Activated T-cell treated with anti-CD3 and anti-CD28 coated beads, Interleukin-2, amount 50 U/mL, for 24 hours (primary cell): ENCODE measurements at regions not wholly inside any gene's neighbourhood (a gene's known extent, or its start where the extent isn't known, plus 50 kb on each side); places are given as distances from the start of the nearest gene placed in this dataset.

Experiments
- DNase-seq: peaks from one replicate; pipeline ENCODE4 v3.0.0-alpha.2; 2020
- H3K27ac Mint-ChIP-seq: 2 replicates; pipeline ENCODE4 v1.8.0; 2020; ENCODE audit warnings: mild to moderate bottlenecking, mixed read lengths
- H3K27me3 Mint-ChIP-seq: 2 replicates; pipeline ENCODE4 v1.8.0; 2020; ENCODE audit warnings: mixed read lengths
- H3K36me3 Mint-ChIP-seq: 2 replicates; pipeline ENCODE4 v1.8.0; 2020; ENCODE audit warnings: low read depth, mixed read lengths
- H3K4me1 Mint-ChIP-seq: 2 replicates; pipeline ENCODE4 v1.8.0; 2020; ENCODE audit warnings: low read depth, mixed read lengths
- H3K4me3 Mint-ChIP-seq: 2 replicates; pipeline ENCODE4 v1.8.0; 2020; ENCODE audit warnings: mild to moderate bottlenecking, moderate library complexity, mixed read lengths
- H3K9me3 Mint-ChIP-seq: 2 replicates; pipeline ENCODE4 v1.8.0; 2020; ENCODE audit warnings: mixed read lengths

GRCh38 chr6:100103931-100104330, 109.9 kb upstream of the MCHR2 start:
- Mint-ChIP-seq H3K4me3 (no peak overlapping the region), H3K27ac (no peak overlapping the region), H3K9me3 (no peaks in the 10 kb centered on the region), H3K27me3 (peaks cover 23% of the 10 kb centered on the region), H3K4me1 (no peaks in the 10 kb centered on the region), H3K36me3 (no peaks in the 10 kb centered on the region)
- DNase-seq: no peak

- Mint-ChIP-seq H3K9me3 (no peaks in the 10 kb centered on the region), H3K27ac (no peak overlapping the region), H3K4me3 (no peak overlapping the region), H3K36me3 (no peaks in the 10 kb centered on the region), H3K4me1 (no peaks in the 10 kb centered on the region), H3K27me3 (peaks cover 23% of the 10 kb centered on the region)
- no peak for DNase-seq
Observed at GRCh38 chr6:100103194-100103593, 109.2 kb upstream of the MCHR2 start.

DNA sequence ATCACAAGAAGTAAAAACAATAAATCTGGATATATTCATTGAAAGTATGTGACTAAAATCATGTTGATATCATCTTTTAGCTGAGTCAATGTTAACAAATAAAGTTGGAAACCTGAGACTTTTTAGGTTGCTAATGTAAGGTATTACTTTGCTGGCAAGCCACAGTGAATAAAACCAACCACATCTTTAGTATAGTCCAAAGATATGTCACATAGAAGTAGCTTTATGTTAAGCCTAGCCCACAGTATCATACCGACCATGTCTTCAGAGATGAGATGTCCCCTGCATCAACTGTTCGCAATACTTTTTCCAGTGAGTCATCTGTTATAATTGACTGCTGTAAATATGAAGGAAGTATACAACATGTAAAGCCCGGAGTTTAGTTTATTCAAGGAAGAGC, 107.6 kb upstream of the MCHR2 start:
- no peak for DNase-seq
- Mint-ChIP-seq H3K36me3 (no peaks in the 10 kb centered on the region), H3K27me3 (peaks cover 21% of the 10 kb centered on the region), H3K27ac (no peak overlapping the region), H3K4me3 (no peak overlapping the region), H3K4me1 (no peaks in the 10 kb centered on the region), H3K9me3 (no peaks in the 10 kb centered on the region)

DNA sequence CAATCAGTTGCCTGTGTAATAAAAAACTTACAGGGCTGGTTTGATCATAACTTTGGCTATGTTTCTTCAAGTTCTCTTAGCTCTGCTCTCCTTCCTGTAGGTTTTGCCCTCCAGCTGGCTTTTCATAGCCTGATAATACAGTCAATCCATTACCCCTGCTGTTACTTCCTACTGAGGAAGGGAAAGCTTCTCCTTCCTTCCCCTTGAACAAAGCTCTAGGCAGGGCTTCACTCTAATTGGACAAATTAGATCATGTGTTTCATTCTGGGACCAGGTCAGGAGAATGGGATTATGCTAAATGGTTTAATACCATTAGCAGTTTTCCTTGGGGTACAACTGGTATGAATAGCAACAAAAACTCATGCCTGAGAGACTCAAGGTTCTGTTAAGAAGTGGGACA, 106.8 kb upstream of the MCHR2 start:
- Mint-ChIP-seq H3K27me3 (peaks cover 14% of the 10 kb centered on the region), H3K4me3 (no peak overlapping the region), H3K27ac (no peak overlapping the region), H3K9me3 (no peaks in the 10 kb centered on the region), H3K4me1 (no peaks in the 10 kb centered on the region), H3K36me3 (no peaks in the 10 kb centered on the region)
- DNase-seq: no peak

- Mint-ChIP-seq H3K36me3 (no peaks in the 10 kb centered on the region), H3K27ac (no peak overlapping the region), H3K4me1 (no peaks in the 10 kb centered on the region), H3K9me3 (no peaks in the 10 kb centered on the region), H3K4me3 (no peak overlapping the region), H3K27me3 (peaks cover 7% of the 10 kb centered on the region)
- no peak for DNase-seq
Observed at GRCh38 chr6:100099189-100100074, 105.4 kb upstream of the MCHR2 start.

DNA sequence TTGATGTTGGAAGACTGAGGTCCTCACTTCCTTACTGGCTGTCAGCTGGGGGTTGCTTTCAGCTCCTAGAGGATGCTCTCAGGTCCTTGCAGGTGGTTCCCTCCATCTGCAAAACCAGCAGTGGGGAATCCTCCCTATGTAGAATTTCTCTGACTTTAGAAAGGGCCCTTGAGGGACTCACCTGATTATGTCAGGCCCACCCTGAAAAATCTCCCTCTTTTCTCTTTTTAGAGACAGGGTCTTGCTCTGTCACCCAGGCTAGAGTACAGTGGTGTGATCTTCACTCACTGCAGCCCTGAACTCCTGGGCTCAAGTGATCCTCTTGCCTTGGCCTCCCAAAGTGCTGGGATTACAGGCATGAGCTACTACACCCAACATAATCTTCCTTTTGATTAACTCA, 102.9 kb upstream of the MCHR2 start:
- Mint-ChIP-seq H3K36me3 (no peaks in the 10 kb centered on the region), H3K4me1 (no peaks in the 10 kb centered on the region), H3K9me3 (no peaks in the 10 kb centered on the region), H3K27ac (no peak overlapping the region), H3K27me3 (peaks cover 7% of the 10 kb centered on the region), H3K4me3 (no peak overlapping the region)
- DNase-seq: no peak

GRCh38 chr6:100096341-100096740, 102.3 kb upstream of the MCHR2 start:
- Mint-ChIP-seq H3K27ac (no peak overlapping the region), H3K4me1 (no peaks in the 10 kb centered on the region), H3K36me3 (no peaks in the 10 kb centered on the region), H3K27me3 (peaks cover 7% of the 10 kb centered on the region), H3K4me3 (no peak overlapping the region), H3K9me3 (no peaks in the 10 kb centered on the region)
- no peak for DNase-seq

- Mint-ChIP-seq H3K27me3 (peaks cover 2% of the 10 kb centered on the region), H3K4me1 (no peaks in the 10 kb centered on the region), H3K4me3 (no peak overlapping the region), H3K9me3 (no peaks in the 10 kb centered on the region), H3K27ac (no peak overlapping the region), H3K36me3 (no peaks in the 10 kb centered on the region)
- no peak for DNase-seq
Observed at GRCh38 chr6:100093405-100093804, 99.4 kb upstream of the MCHR2 start.

DNA sequence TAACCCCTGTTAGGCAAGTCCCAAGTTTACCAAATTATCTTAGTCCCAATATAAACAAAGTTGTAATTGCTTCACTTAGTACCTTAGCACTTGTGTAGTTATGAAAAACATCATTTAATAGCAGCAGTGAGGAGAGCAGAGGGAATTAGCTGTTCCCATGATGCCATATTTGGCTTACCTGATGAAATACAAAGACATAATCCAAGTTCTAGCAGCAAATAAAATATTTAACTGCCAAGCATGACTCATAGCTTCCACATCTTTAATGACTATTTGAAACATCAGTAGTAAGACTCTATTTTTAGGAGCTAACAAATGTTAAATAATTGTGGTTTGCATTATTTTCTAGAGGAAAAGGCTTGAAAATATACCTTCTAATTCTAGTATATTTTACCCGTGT, 94.0 kb upstream of the MCHR2 start:
- Mint-ChIP-seq H3K36me3 (no peaks in the 10 kb centered on the region), H3K4me1 (no peaks in the 10 kb centered on the region), H3K27me3 (no peaks in the 10 kb centered on the region), H3K4me3 (no peak overlapping the region), H3K27ac (no peak overlapping the region), H3K9me3 (no peaks in the 10 kb centered on the region)
- no peak for DNase-seq

DNA sequence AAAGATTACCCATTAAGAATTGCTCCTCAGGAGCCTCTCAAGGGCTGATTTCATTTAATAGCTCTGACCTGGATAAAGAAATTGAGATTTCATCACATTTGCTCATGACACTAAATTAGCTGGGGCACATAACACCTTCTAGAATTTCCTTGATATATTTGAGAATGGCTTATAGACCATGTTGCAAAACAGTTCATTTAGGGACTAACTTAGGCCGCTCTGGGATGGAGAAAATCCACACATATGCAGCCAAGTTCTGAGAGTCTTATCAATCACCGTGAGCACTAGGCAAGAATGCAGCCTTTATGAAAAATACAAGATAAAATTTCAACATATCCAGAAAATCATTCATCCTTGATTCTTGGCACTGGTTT, 91.0 kb upstream of the MCHR2 start:
- Mint-ChIP-seq H3K4me3 (no peak overlapping the region), H3K27me3 (no peaks in the 10 kb centered on the region), H3K27ac (no peak overlapping the region)

DNA sequence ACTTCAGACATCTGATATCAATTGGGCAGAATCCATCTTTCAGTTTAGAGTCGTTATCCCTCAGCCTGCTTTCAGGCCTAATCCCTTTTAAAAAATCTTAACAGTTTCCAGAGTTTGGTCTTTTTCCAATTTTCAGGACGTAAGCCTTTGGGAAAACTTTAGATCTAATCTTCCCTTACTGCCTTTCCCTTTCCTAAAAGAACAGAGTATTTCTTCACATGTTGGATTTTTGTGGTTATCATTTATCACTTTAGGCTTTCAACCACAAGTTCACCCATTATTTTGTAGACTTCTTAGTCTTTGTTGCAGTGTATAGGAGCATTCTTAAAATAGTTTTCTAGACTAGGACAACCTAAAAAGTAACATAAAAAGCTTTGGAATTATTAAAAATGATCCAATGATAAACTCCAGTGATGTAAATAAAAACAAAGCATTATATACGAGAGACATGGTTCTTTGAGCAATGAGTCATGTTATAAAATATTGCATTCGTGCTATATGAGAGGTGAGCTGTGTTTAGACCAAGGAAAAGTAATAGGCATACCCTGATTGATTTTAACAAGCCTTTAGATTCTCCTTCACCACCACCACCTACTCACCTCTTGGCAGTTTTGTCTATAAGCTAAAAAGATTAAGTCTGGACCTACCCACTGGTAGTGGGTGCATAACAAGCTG, 90.4 kb upstream of the MCHR2 start:
- H3K36me3 Mint-ChIP-seq: no peaks in the 10 kb centered on the region
- H3K4me1 Mint-ChIP-seq: no peaks in the 10 kb centered on the region
- H3K27me3 Mint-ChIP-seq: no peaks in the 10 kb centered on the region
- no peak overlapping the region for H3K27ac Mint-ChIP-seq
- no peak overlapping the region for H3K4me3 Mint-ChIP-seq
- no peak for DNase-seq
- H3K9me3 Mint-ChIP-seq: no peaks in the 10 kb centered on the region

More for the DNA sequence above, 91.0 kb upstream of the MCHR2 start:
- Mint-ChIP-seq H3K9me3 (no peaks in the 10 kb centered on the region), H3K36me3 (no peaks in the 10 kb centered on the region), H3K4me1 (no peaks in the 10 kb centered on the region)
- DNase-seq: no peak

GRCh38 chr6:100078509-100078908, 84.5 kb upstream of the MCHR2 start:
- H3K9me3 Mint-ChIP-seq: no peaks in the 10 kb centered on the region
- no peaks in the 10 kb centered on the region for H3K36me3 Mint-ChIP-seq
- no peak for DNase-seq
- no peak overlapping the region for H3K4me3 Mint-ChIP-seq
- peaks cover 11% of the 10 kb centered on the region for H3K27me3 Mint-ChIP-seq
- no peak overlapping the region for H3K27ac Mint-ChIP-seq
- H3K4me1 Mint-ChIP-seq: no peaks in the 10 kb centered on the region

- Mint-ChIP-seq H3K27me3 (peaks cover 2% of the 10 kb centered on the region), H3K36me3 (no peaks in the 10 kb centered on the region), H3K4me1 (no peaks in the 10 kb centered on the region), H3K9me3 (peaks cover 11% of the 10 kb centered on the region), H3K4me3 (no peak overlapping the region), H3K27ac (no peak overlapping the region)
- DNase-seq: no peak
Observed at GRCh38 chr6:100065348-100065747, 71.3 kb upstream of the MCHR2 start.

DNA sequence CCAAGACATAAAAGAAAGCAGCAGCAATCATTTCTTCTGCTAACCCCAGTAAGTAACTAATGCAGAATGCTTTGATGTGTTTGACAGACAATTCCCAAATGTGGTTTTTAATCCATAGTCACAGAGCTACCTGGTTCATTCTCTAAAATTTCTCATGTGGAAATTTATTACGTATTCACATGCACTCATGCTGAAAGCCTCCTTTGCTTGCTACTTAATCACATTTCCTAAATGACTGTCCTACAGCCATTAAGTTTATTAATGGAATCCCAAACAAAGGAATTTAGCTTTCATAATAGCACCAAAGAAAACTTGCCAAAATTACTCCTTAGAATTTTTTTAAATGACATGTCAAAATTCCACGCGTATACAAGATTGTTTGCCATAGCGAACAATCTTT, 68.6 kb upstream of the MCHR2 start:
- peaks cover 4% of the 10 kb centered on the region for H3K9me3 Mint-ChIP-seq
- no peaks in the 10 kb centered on the region for H3K36me3 Mint-ChIP-seq
- peaks cover 2% of the 10 kb centered on the region for H3K27me3 Mint-ChIP-seq
- no peak overlapping the region for H3K27ac Mint-ChIP-seq
- DNase-seq: no peak
- no peak overlapping the region for H3K4me3 Mint-ChIP-seq
- H3K4me1 Mint-ChIP-seq: no peaks in the 10 kb centered on the region

DNA sequence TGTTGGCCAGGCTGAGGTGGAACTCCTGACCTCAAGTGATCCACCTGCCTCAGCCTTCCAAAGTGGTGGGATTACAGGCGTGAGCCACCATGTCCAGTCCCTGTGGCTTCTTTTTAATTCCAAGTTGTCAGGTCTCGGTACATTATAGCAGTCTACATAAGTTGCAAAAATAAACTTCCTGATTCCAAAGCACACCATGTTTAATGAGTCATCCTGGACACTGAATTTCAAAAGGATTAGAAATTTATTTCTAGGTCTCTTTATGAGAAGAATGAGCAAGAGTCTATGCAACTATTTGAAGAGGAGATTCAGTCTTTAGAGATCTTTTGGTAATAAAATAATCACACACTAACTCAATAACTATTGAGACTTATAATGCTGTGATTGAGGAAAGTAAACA, 63.9 kb upstream of the MCHR2 start:
- H3K36me3 Mint-ChIP-seq: no peaks in the 10 kb centered on the region
- peaks cover 2% of the 10 kb centered on the region for H3K27me3 Mint-ChIP-seq
- no peaks in the 10 kb centered on the region for H3K4me1 Mint-ChIP-seq
- DNase-seq: no peak
- H3K4me3 Mint-ChIP-seq: no peak overlapping the region
- H3K9me3 Mint-ChIP-seq: peaks cover 2% of the 10 kb centered on the region
- no peak overlapping the region for H3K27ac Mint-ChIP-seq
